ENCODE measurements at regions not wholly inside any gene's neighbourhood (a gene's known extent, or its start where the extent isn't known, plus 50 kb on each side); places are given as distances from the start of the nearest gene placed in this dataset.

DNA sequence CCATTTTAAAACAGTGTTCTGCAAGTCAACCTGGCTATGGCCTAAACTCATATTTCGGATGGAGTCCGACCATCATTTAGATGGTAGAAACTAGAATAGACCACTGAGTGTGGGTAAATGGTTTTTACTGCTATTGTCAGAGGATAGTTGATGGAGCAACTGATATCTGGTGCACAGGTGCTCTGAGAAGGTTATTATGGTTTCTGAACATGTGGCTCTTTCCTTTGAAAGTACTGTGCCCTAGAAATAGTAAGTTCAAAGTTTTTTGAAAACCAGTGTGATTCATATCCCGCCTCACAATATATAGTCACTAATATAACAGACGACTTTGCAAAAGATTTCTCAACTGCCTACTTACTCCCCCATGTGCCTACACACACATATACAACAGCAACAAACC, 64.4 kb upstream of the BTG1 start:
- peak; percentile 67 for DNase-seq

DNA sequence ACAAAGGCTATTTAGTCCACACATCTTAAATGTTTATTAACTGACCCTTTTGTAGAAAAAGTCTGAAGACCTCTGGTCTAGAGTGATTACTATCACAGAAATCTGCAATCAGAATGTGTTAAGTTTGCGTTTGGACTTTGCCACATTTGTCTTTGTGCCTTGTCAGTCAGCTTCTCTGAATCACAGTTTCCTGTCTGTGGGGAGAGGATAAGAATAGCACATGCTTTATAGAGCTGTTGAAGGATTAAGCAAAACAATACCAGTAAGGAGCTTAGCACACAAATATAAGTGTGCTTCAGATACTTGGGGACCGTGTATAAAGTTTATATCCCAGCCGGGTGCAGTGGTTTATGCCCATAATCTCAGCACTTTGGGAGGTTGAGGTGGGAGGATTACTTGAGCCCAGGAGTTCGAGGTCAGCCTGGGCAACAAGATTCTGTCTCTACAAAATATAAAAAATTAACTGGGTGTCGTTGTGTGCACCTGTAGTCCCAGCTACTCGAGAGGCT, 63.0 kb upstream of the BTG1 start:
- peak; percentile 81 for DNase-seq

DNA sequence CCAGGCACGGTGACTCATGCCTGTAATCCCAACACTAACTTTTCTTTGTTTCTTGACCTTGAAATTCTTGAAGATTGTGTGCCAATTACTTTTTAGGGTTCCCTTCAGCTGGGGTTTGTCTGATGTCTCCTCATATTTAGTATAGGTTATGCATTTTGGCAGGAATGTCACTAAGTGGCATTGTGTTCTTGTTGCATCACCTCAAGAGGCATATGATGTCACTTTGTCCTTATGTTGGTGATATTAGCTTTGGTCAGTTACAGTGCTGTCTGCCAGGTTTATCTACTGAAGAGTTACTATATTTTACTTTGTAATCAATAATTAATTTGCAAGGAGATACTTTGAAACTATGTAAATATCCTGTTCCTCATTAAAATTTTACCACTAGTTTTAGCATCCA, 61.0 kb upstream of the BTG1 start:
- no peak for DNase-seq

DNA sequence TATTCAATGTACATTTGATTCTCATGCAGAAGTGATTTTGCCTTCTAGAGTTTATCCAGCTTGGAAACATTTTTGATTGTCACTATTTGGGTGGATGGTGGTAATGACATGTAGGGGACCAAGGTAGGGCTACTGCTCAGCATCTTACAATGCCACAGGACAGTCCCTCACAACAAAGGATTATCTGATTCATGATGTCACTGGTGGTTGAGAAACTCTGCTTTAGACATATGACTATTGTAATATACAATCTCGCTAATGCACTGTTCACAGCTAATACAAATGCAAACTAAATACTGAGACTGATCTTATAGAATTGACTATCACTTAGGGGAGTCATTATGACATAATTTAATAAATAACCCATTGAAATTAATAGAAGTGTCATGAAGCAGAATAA, 60.4 kb upstream of the BTG1 start:
- no peak for DNase-seq

DNA sequence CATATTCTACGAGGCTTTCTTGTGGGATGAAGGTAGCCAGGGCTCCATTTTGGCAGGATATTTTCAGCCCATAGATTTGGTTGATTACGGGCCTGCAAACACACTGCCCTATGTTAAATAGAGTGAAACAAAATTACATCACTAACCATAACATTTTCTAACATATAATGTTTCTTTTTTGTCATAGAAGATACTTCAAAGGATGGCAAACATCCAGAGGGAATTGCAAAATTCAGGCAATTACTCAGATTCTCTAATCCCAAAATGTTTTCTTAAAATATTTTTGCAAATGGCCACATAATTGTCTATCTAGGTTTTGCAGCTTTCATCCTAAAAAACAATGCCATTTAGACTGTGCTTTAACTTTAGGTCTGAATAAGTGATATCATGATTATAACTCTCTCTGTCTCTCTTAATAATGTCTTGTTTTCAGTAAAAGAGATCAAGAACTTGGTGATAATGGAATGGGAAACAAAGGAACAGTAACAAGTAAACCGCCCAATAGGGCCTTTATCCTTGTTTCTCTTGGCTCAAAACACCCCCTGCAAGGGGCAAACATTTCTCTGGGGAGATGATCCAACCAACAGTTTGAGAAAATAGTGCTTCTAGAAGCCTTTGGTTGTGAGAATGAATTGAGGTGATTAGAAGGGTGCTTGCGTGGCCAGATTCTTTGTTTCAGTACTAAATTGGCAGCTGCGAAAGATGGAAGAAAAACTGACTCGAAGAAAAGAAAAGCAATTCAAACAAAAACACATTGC, 54.4 kb upstream of the BTG1 start:
- DNase-seq: no peak

DNA sequence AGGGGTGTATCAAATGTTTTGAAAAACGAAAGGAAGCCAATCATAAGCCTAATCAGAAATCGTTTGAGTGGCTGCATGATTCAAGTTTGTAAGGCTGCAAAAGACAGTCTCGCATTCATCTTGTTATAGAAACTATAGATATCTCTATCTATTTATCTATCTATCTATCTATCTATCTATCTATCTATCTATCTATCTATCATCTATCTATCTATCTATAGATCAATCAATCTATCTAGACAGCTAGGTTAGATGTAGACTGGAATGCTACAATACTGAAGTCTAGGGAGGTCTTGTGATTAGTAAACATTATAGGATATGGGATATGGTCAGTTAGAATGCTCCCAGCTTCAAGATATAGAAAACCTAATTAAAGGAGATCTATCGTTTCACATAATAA, 52.2 kb upstream of the BTG1 start:
- no peak for DNase-seq

DNA sequence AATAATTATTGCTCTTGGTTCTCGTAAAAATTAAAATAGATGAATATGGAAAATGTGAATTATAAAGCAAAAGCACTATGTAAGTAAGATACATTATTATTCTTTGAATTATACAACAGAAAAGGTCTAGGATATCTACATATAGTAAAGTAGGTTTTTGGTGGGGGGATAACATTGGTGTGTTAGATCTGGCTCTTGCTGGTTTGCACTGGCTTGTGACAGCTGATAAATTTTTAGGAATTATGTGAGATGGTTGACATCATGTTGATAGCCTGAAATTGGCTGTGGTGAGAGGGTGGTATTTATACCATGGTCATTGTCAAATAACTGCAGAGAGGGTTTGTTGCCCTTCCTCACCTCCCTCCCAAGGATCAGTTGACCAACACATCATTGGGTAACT, 50.7 kb upstream of the BTG1 start:
- no peak for DNase-seq

Measured in activated CD4-positive, alpha-beta T cell treated with anti-CD3 and anti-CD28 coated beads, Interleukin-2, Interleukin-6, amounts not matched to agents 100 ng/mL and 50 ng/mL, durations not matched to agents 16 hours and 8 hours (primary cell).